Mammary epithelial cell (primary cell): ENCODE measurements at regions not wholly inside any gene's neighbourhood (a gene's known extent, or its start where the extent isn't known, plus 50 kb on each side); places are given as distances from the start of the nearest gene placed in this dataset.

ENCODE experiments used
- CTCF ChIP-seq, 2 donors: IDR thresholded peaks in 1 of 2; conservative IDR thresholded peaks in 1 of 2; 2 replicates each; pipeline ENCODE4 v1.5.1; 2011 to 2012; ENCODE audit warnings: inconsistent platforms in 2 of 2, low read length in 2 of 2, mild to moderate bottlenecking in 2 of 2, control low read depth in 1 of 2, low read depth in 1 of 2; ENCODE audit not compliant: insufficient read depth in 1 of 2; ENCODE audit errors: extremely low read depth in 1 of 2
- EZH2 ChIP-seq: IDR thresholded peaks from 2 replicates; pipeline ENCODE4 v1.6.1; 2012; ENCODE audit warnings: low read length, inconsistent platforms, borderline replicate concordance

- no peak for TF ChIP-seq CTCF (conservative IDR thresholded peaks at IDR 0.05 in 1 of 2, IDR thresholded peaks at IDR 0.05 in 1 of 2; ENCODE audit: extremely low read depth in 1 of 2, insufficient read depth in 1 of 2, low read depth in 1 of 2, low read length in 2 of 2)
- TF ChIP-seq EZH2: no peak
These were observed 197.0 kb upstream of the MEIS1 start for GRCh38 chr2:66237803-66238379.
